Fibroblast of lung (primary cell): ENCODE measurements at regions not wholly inside any gene's neighbourhood (a gene's known extent, or its start where the extent isn't known, plus 50 kb on each side); places are given as distances from the start of the nearest gene placed in this dataset.

Source experiments
- DNase-seq, 2 donors: peaks; one replicate each; pipeline versions ENCODE4 v3.0.0 to v3.0.0-alpha.2; 2010; ENCODE audit warnings: low read depth in 2 of 2
- H2AFZ ChIP-seq: 2 replicates; pipeline ENCODE4 v1.5.1; 2012; ENCODE audit warnings: low read length, control low read depth, inconsistent platforms
- H3K27ac ChIP-seq: 2 replicates; pipeline ENCODE4 v1.5.1; 2011; ENCODE audit warnings: low read length, control low read depth; ENCODE audit not compliant: insufficient read depth
- H3K27me3 ChIP-seq: 2 replicates; pipeline ENCODE4 v1.5.1; 2011; ENCODE audit warnings: mild to moderate bottlenecking, low read length; ENCODE audit not compliant: control insufficient read depth, insufficient read depth
- H3K36me3 ChIP-seq: 2 replicates; pipeline ENCODE4 v1.5.1; 2011; ENCODE audit warnings: low read length; ENCODE audit not compliant: control insufficient read depth, insufficient read depth
- H3K4me1 ChIP-seq: 2 replicates; pipeline ENCODE4 v1.5.1; 2011; ENCODE audit warnings: low read length; ENCODE audit not compliant: control insufficient read depth, insufficient read depth; ENCODE audit errors: extremely low read depth
- H3K4me2 ChIP-seq: 2 replicates; pipeline ENCODE4 v1.5.1; 2011; ENCODE audit warnings: low read length, control low read depth; ENCODE audit not compliant: insufficient read depth; ENCODE audit errors: extremely low read depth
- H3K4me3 ChIP-seq, 4 experiments: fragments of 200-600 bp in 1 of 4; sonication (generic) in 1 of 4; replicated peaks in 1 of 4; 2 replicates each; pipeline ENCODE4 v1.5.1; 2011 to 2016; ENCODE audit warnings: low read length in 4 of 4, low read depth in 3 of 4, mild to moderate bottlenecking in 3 of 4, control low read depth in 2 of 4, inconsistent platforms in 1 of 4, mixed read lengths in 1 of 4; ENCODE audit not compliant: insufficient read depth in 1 of 4; ENCODE audit errors: control extremely low read depth in 1 of 4
- H3K79me2 ChIP-seq: 2 replicates; pipeline ENCODE4 v1.5.1; 2012; ENCODE audit warnings: mild to moderate bottlenecking, low read length, inconsistent platforms; ENCODE audit not compliant: control insufficient read depth, insufficient read depth
- H3K9ac ChIP-seq: 2 replicates; pipeline ENCODE4 v1.5.1; 2011; ENCODE audit warnings: mild to moderate bottlenecking, low read length, control low read depth; ENCODE audit not compliant: insufficient read depth
- H3K9me3 ChIP-seq: 2 replicates; pipeline ENCODE4 v1.5.1; 2012; ENCODE audit warnings: low read depth, low read length; ENCODE audit not compliant: control insufficient read depth, insufficient read depth
- H4K20me1 ChIP-seq: 2 replicates; pipeline ENCODE4 v1.5.1; 2011; ENCODE audit warnings: low read length; ENCODE audit not compliant: control insufficient read depth, insufficient read depth; ENCODE audit errors: extremely low read depth
- EZH2 ChIP-seq: IDR thresholded peaks from 2 replicates; pipeline ENCODE4 v1.5.1; 2012; ENCODE audit warnings: low read length, control low read depth, mild to moderate bottlenecking; ENCODE audit errors: missing control alignments
- TF ChIP-seq, protein P1 (sequence below), 2 donors: IDR thresholded peaks in 1 of 2; conservative IDR thresholded peaks in 1 of 2; 1 replicate in 1 of 2; 2 replicates in 1 of 2; pipeline ENCODE4 v1.5.1; 2011 to 2012; ENCODE audit warnings: low read length in 2 of 2, control low read depth in 1 of 2, inconsistent platforms in 1 of 2, low read depth in 1 of 2, mild to moderate bottlenecking in 1 of 2

DNA sequence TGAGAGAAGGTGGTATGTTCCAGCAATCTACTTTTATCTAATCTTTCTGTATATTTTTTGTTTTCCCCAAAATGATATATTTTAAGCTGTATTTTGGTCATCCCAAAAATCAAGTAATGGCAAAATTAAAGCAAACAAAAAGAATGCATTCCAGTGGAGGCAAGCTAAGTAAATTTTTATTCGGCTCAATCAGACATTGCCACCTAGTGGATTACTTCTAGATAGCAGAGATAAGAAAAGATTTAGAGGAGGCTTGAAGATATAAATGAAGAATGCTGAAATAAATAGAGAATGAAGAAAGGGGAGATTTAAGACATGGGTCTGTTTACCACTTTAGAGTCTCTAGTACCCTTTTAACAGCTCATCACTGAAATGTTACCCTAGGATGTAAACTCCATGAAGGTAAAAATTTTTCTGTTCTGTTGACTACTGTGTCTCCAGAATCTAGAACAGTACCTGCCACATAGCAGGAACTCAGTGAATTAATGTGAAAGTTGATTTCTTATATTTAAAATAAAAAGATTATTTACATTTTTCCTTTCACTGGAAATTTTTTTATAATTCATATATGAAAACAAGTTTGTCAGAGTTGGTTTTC lies 110.9 kb upstream of the ANK2 start:
- Histone ChIP-seq H3K27ac (no peak overlapping the region), H3K9ac (no peak overlapping the region), H3K4me2 (no peak overlapping the region), H4K20me1 (no peaks in the 10 kb centered on the region), H3K4me3 (no peak overlapping the region), H3K9me3 (no peaks in the 10 kb centered on the region), H3K36me3 (no peaks in the 10 kb centered on the region), H2AFZ (no peak overlapping the region), H3K4me1 (no peaks in the 10 kb centered on the region), H3K79me2 (no peaks in the 10 kb centered on the region), H3K27me3 (no peaks in the 10 kb centered on the region)
- TF ChIP-seq EZH2, result no peak
- TF ChIP-seq, protein P1, sequence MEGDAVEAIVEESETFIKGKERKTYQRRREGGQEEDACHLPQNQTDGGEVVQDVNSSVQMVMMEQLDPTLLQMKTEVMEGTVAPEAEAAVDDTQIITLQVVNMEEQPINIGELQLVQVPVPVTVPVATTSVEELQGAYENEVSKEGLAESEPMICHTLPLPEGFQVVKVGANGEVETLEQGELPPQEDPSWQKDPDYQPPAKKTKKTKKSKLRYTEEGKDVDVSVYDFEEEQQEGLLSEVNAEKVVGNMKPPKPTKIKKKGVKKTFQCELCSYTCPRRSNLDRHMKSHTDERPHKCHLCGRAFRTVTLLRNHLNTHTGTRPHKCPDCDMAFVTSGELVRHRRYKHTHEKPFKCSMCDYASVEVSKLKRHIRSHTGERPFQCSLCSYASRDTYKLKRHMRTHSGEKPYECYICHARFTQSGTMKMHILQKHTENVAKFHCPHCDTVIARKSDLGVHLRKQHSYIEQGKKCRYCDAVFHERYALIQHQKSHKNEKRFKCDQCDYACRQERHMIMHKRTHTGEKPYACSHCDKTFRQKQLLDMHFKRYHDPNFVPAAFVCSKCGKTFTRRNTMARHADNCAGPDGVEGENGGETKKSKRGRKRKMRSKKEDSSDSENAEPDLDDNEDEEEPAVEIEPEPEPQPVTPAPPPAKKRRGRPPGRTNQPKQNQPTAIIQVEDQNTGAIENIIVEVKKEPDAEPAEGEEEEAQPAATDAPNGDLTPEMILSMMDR (conservative IDR thresholded peaks at IDR 0.05 in 1 of 2, IDR thresholded peaks at IDR 0.05 in 1 of 2; ENCODE audit: low read depth in 1 of 2, low read length in 2 of 2), result peak; percentile 64 to 69
- DNase-seq, result peak; percentile 37 to 71

- no peak overlapping the region for H2AFZ ChIP-seq
- H3K79me2 ChIP-seq, result no peaks in the 10 kb centered on the region
- DNase-seq, result no peak
- TF ChIP-seq, protein P1 (conservative IDR thresholded peaks at IDR 0.05 in 1 of 2, IDR thresholded peaks at IDR 0.05 in 1 of 2; ENCODE audit: low read depth in 1 of 2, low read length in 2 of 2), result no peak
- TF ChIP-seq EZH2, result no peak
- no peak overlapping the region for H3K4me3 ChIP-seq
- no peaks in the 10 kb centered on the region for H3K4me1 ChIP-seq
- no peaks in the 10 kb centered on the region for H3K36me3 ChIP-seq
- no peak overlapping the region for H3K27ac ChIP-seq
- no peaks in the 10 kb centered on the region for H4K20me1 ChIP-seq
- H3K27me3 ChIP-seq, result no peaks in the 10 kb centered on the region
- no peaks in the 10 kb centered on the region for H3K9me3 ChIP-seq
- H3K4me2 ChIP-seq, result no peak overlapping the region
- no peak overlapping the region for H3K9ac ChIP-seq
These were observed 109.6 kb upstream of the ANK2 start for GRCh38 chr4:112939901-112940300.

GRCh38 chr4:112940336-112940735 lies 109.1 kb upstream of the ANK2 start:
- H3K27me3 ChIP-seq, result no peaks in the 10 kb centered on the region
- TF ChIP-seq EZH2, result no peak
- TF ChIP-seq, protein P1 (conservative IDR thresholded peaks at IDR 0.05 in 1 of 2, IDR thresholded peaks at IDR 0.05 in 1 of 2; ENCODE audit: low read depth in 1 of 2, low read length in 2 of 2), result no peak
- H3K36me3 ChIP-seq, result no peaks in the 10 kb centered on the region
- no peak overlapping the region for H3K4me3 ChIP-seq
- no peaks in the 10 kb centered on the region for H3K9me3 ChIP-seq
- H3K27ac ChIP-seq, result no peak overlapping the region
- H3K79me2 ChIP-seq, result no peaks in the 10 kb centered on the region
- H2AFZ ChIP-seq, result no peak overlapping the region
- no peak overlapping the region for H3K4me2 ChIP-seq
- H3K4me1 ChIP-seq, result no peaks in the 10 kb centered on the region
- H4K20me1 ChIP-seq, result no peaks in the 10 kb centered on the region
- DNase-seq, result no peak
- no peak overlapping the region for H3K9ac ChIP-seq
